Thyroid gland (tissue), 4 donors: ENCODE measurements at regions not wholly inside any gene's neighbourhood (a gene's known extent, or its start where the extent isn't known, plus 50 kb on each side); places are given as distances from the start of the nearest gene placed in this dataset.
"Not testable (repeated sequence)": the region's sequence is repeated elsewhere in the genome, so short reads cannot be mapped to it uniquely, and the experiment has no call there.

ENCODE experiments used
- DNase-seq, 2 donors: peaks; one replicate each; pipeline ENCODE4 v3.0.0-alpha.2; 2019
- H3K27ac ChIP-seq, 3 donors: fragments of 200-600 bp; sonication (generic); 1 replicate in 2 of 3; 2 replicates in 1 of 3; pipeline ENCODE4 v1.5.1; 2016 to 2019; ENCODE audit warnings: mild to moderate bottlenecking in 1 of 3, moderate library complexity in 1 of 3
- H3K27me3 ChIP-seq: fragments of 200-600 bp; sonication (generic); one replicate; pipeline ENCODE4 v1.5.1; 2019
- H3K36me3 ChIP-seq, 2 donors: fragments of 200-600 bp; sonication (generic); one replicate each; pipeline ENCODE4 v1.5.1; 2016 to 2019
- H3K4me1 ChIP-seq, 2 donors: fragments of 200-600 bp; sonication (generic); one replicate each; pipeline ENCODE4 v1.5.1; 2017 to 2019
- H3K4me3 ChIP-seq, 3 donors: fragments of 200-600 bp; sonication (generic); replicated peaks in 1 of 3; 1 replicate in 2 of 3; 2 replicates in 1 of 3; pipeline ENCODE4 v1.5.1; 2016; ENCODE audit warnings: mild to moderate bottlenecking in 1 of 3
- H3K9me3 ChIP-seq: fragments of 200-600 bp; sonication (generic); one replicate; pipeline ENCODE4 v1.5.1; 2017
- POLR2A ChIP-seq, 2 donors: fragments of 450-650 bp; IDR thresholded peaks; one replicate each; pipeline ENCODE4 v1.6.1; 2017; ENCODE audit warnings: antibody characterized with exemption in 2 of 2, mild to moderate bottlenecking in 2 of 2, moderate library complexity in 1 of 2
- WGBS, 2 donors: methylation state at CpG; one replicate each; pipeline ENCODE4 v1.1.5; 2017; 5-methylcytosine and 5-hydroxymethylcytosine counted together
- intact Hi-C: fragments of 100-400 bp; cut with DNase I; formaldehyde crosslinking; loops from one replicate; pipeline ENCODE4 v1.15.1; 2023
- TF ChIP-seq, protein P1 (sequence below), 6 experiments: fragments of 200-600 bp in 3 of 6; fragments of 450-650 bp in 3 of 6; sonication (generic) in 3 of 6; IDR thresholded peaks; one replicate each; pipeline ENCODE4 v1.5.1; 2016 to 2019; ENCODE audit warnings: antibody characterized with exemption in 6 of 6, mild to moderate bottlenecking in 2 of 6, inconsistent platforms in 1 of 6, moderate library complexity in 1 of 6

DNA sequence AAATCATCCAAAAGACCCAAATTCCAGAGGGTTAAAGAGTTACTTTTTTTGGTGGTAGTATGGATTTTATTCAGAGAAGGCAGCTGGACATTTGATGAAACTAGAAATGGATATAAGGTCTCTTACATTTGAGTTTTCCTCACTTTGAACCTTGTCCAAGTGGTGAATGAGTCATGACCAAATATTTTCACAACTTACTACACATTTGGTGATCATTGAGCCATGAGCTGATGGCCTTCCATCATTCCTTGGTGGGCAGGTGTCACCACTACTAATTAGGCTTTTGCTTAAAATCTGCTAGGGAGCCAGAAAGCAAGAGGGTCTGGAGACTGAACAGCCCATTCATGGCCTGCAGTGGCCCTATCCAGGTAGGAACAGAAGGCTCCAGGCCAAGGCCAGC is 620.2 kb upstream of the INTU start:
- Histone ChIP-seq H3K4me1 (no peaks in the 10 kb centered on the region), H3K4me3 (no peak overlapping the region), H3K9me3 (no peaks in the 10 kb centered on the region), H3K27me3 (no peaks in the 10 kb centered on the region), H3K36me3 (no peaks in the 10 kb centered on the region), H3K27ac (no peak overlapping the region)
- DNase-seq: no peak
- TF ChIP-seq POLR2A (IDR thresholded peaks at IDR 0.05): no peak
- TF ChIP-seq, protein P1, sequence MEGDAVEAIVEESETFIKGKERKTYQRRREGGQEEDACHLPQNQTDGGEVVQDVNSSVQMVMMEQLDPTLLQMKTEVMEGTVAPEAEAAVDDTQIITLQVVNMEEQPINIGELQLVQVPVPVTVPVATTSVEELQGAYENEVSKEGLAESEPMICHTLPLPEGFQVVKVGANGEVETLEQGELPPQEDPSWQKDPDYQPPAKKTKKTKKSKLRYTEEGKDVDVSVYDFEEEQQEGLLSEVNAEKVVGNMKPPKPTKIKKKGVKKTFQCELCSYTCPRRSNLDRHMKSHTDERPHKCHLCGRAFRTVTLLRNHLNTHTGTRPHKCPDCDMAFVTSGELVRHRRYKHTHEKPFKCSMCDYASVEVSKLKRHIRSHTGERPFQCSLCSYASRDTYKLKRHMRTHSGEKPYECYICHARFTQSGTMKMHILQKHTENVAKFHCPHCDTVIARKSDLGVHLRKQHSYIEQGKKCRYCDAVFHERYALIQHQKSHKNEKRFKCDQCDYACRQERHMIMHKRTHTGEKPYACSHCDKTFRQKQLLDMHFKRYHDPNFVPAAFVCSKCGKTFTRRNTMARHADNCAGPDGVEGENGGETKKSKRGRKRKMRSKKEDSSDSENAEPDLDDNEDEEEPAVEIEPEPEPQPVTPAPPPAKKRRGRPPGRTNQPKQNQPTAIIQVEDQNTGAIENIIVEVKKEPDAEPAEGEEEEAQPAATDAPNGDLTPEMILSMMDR (IDR thresholded peaks at IDR 0.05): no peak
- intact Hi-C loops: no loop called here

- no peaks in the 10 kb centered on the region for H3K27me3 ChIP-seq
- WGBS, 2 donors: 43 to 51% methylated on average over 5 of the region's 5 CpGs
- no peaks in the 10 kb centered on the region for H3K36me3 ChIP-seq
- H3K9me3 ChIP-seq: no peaks in the 10 kb centered on the region
- intact Hi-C loops: no loop called here
- DNase-seq: peak in 1 of 2 donors; percentile 7
- no peak overlapping the region for H3K27ac ChIP-seq
- TF ChIP-seq POLR2A (IDR thresholded peaks at IDR 0.05): no peak
- TF ChIP-seq, protein P1 (IDR thresholded peaks at IDR 0.05): no peak
- H3K4me3 ChIP-seq: no peak overlapping the region
- H3K4me1 ChIP-seq: no peaks in the 10 kb centered on the region
Observed at GRCh38 chr4:127015667-127016117, 617.1 kb upstream of the INTU start.

GRCh38 chr4:127018381-127018780 is 614.4 kb upstream of the INTU start:
- no peaks in the 10 kb centered on the region for H3K27me3 ChIP-seq
- no peaks in the 10 kb centered on the region for H3K9me3 ChIP-seq
- H3K36me3 ChIP-seq: no peaks in the 10 kb centered on the region
- no peaks in the 10 kb centered on the region for H3K4me1 ChIP-seq
- TF ChIP-seq POLR2A (IDR thresholded peaks at IDR 0.05): no peak
- TF ChIP-seq, protein P1 (IDR thresholded peaks at IDR 0.05): no peak
- intact Hi-C loops: no loop called here
- 80% methylated on average over 2 of the region's 2 CpGs for WGBS, 2 donors
- no peak overlapping the region for H3K4me3 ChIP-seq
- no peak for DNase-seq
- no peak overlapping the region for H3K27ac ChIP-seq

GRCh38 chr4:127020831-127021230 is 611.9 kb upstream of the INTU start:
- H3K27ac ChIP-seq, DNase-seq, H3K4me3 ChIP-seq, H3K36me3 ChIP-seq, intact Hi-C loops, H3K9me3 ChIP-seq, H3K27me3 ChIP-seq, H3K4me1 ChIP-seq: not testable (repeated sequence)
- WGBS, 2 donors: 100% methylated on average over 6 of the region's 15 CpGs; no CpG with 5 or more reads in 1 of the 2 donors

DNA sequence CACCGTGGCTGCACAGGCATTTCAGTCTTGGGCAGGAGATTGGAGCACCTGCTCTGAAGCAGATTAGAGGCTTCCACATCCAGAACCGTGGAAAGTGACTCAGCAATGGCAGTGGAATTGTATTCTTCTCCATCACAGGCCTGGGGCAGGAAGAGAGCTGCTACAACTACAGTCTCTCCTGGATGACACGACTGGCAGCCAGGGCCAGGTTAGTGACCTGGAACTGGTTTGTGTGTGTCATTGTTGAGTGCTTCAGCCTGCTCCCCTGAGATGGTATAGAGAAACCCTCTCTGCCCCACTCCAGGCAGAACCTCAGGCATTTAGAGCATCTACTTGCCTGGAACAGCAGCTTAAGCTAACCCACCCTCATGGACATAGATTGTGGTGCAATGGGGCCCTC is 596.5 kb upstream of the INTU start:
- no peak overlapping the region for H3K4me3 ChIP-seq
- no peaks in the 10 kb centered on the region for H3K4me1 ChIP-seq
- DNase-seq: no peak
- no peaks in the 10 kb centered on the region for H3K36me3 ChIP-seq
- TF ChIP-seq, protein P1 (IDR thresholded peaks at IDR 0.05): no peak
- TF ChIP-seq POLR2A (IDR thresholded peaks at IDR 0.05): no peak
- H3K27me3 ChIP-seq: no peaks in the 10 kb centered on the region
- 27 to 63% methylated on average over 2 to 3 of the region's 3 CpGs for WGBS, 2 donors
- no peaks in the 10 kb centered on the region for H3K9me3 ChIP-seq
- no peak overlapping the region for H3K27ac ChIP-seq
- intact Hi-C loops: no loop called here

DNA sequence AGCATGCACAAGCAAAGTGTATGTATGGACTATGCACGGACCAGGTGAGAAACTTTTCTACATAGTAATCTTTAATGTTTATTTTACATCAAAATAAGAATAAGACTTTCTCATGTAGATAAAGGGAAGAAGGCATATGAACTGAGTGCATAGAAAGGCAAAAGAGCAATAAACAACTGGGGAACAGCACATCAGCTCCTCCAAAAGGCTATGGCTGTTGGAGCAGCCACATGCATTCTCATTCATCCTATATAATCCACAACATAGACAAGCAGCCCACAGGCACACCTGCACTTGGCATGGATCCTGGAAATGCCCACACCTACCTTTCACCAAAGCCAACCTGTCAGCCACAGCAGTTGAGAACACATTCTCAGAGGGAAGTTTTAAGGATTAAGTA is 586.9 kb upstream of the INTU start:
- intact Hi-C loops: no loop called here
- Histone ChIP-seq H3K27me3 (no peaks in the 10 kb centered on the region), H3K27ac (no peak overlapping the region), H3K4me3 (no peak overlapping the region), H3K4me1 (peaks cover 0 to 13% of the 10 kb centered on the region in 2 donors), H3K9me3 (no peaks in the 10 kb centered on the region), H3K36me3 (no peaks in the 10 kb centered on the region)
- WGBS, 2 donors: 38 to 92% methylated on average over 1 of the region's 1 CpG
- TF ChIP-seq, protein P1 (IDR thresholded peaks at IDR 0.05): no peak
- TF ChIP-seq POLR2A (IDR thresholded peaks at IDR 0.05): no peak
- DNase-seq: no peak
